Lower lobe of right lung (tissue), 2 donors: ENCODE measurements at regions not wholly inside any gene's neighbourhood (a gene's known extent, or its start where the extent isn't known, plus 50 kb on each side); places are given as distances from the start of the nearest gene placed in this dataset.

ENCODE experiments used
- ATAC-seq, 2 donors: fragments of 200-7000 bp; cut with Tn5 transposase; one replicate each; pipeline ENCODE4 v1.9.1; 2020 to 2022; ENCODE audit warnings: mild to moderate bottlenecking in 2 of 2, moderate library complexity in 2 of 2
- DNase-seq: peaks from one replicate; pipeline ENCODE4 v3.0.0-alpha.2; 2020
- H3K27ac ChIP-seq: fragments of 200-600 bp; one replicate; pipeline ENCODE4 v1.8.0; 2022
- H3K27me3 ChIP-seq: fragments of 200-600 bp; one replicate; pipeline ENCODE4 v1.8.0; 2022; ENCODE audit warnings: low read depth
- H3K36me3 ChIP-seq: fragments of 200-600 bp; one replicate; pipeline ENCODE4 v1.8.0; 2022; ENCODE audit warnings: mild to moderate bottlenecking
- H3K4me1 ChIP-seq: fragments of 200-600 bp; one replicate; pipeline ENCODE4 v1.8.0; 2022
- H3K4me3 ChIP-seq: fragments of 200-600 bp; one replicate; pipeline ENCODE4 v1.8.0; 2022; ENCODE audit warnings: mild to moderate bottlenecking
- H3K9me3 ChIP-seq: fragments of 200-600 bp; one replicate; pipeline ENCODE4 v1.8.0; 2022
- intact Hi-C: fragments of 100-400 bp; cut with DNase I; formaldehyde crosslinking; loops from one replicate; pipeline ENCODE4 v1.11.0; 2022
- TF ChIP-seq, protein P1 (sequence below): fragments of 200-600 bp; IDR thresholded peaks from one replicate; pipeline ENCODE4 v1.8.0; 2022; ENCODE audit warnings: antibody characterized with exemption, mild to moderate bottlenecking
- donor health status: DM: no; HTN: yes; CAD: no; lungs with severe emphysema.

DNA sequence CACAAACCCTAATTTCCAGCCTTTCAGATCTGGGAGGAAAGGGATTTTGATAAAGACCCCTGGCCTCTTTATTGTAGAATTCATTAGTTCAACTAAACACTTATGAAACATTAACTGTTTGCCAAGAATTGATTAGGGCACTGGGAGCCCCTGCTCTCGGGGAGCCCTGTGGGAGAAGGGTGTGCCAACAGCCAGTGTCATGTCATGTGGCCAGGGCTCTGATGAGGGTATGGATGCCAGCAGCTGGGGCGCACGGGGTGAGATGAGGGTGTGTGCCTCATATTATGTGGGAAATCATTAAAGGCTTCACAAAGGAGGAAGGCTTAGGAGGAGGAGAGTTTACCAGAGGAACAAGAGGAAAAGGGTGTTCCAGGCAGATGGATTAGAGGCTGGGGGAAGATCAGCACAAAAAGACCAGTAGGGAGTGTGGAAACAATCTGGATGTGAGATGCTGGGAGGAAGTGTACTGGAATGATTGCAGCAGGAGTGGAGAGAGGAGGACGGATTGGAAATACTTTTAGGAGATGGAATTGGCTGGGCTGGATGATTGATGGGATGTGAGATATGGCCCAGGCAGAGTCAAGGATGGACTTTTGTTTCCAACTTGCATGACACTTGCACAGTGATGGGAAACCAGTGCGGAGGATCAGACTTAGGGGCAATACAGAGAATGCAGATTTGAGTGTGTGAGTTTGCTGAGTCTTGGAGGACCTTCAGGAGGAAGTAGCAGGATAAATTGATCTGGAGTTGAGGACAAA is 137.8 kb downstream of the CSNK2A3 start:
- DNase-seq (no peak), ATAC-seq (no peak)
- Histone ChIP-seq H3K36me3 (no peaks in the 10 kb centered on the region), H3K4me3 (no peak overlapping the region), H3K4me1 (no peaks in the 10 kb centered on the region), H3K27me3 (no peaks in the 10 kb centered on the region), H3K9me3 (no peaks in the 10 kb centered on the region), H3K27ac (no peak overlapping the region)
- intact Hi-C loops = no loop called here
- TF ChIP-seq, protein P1, sequence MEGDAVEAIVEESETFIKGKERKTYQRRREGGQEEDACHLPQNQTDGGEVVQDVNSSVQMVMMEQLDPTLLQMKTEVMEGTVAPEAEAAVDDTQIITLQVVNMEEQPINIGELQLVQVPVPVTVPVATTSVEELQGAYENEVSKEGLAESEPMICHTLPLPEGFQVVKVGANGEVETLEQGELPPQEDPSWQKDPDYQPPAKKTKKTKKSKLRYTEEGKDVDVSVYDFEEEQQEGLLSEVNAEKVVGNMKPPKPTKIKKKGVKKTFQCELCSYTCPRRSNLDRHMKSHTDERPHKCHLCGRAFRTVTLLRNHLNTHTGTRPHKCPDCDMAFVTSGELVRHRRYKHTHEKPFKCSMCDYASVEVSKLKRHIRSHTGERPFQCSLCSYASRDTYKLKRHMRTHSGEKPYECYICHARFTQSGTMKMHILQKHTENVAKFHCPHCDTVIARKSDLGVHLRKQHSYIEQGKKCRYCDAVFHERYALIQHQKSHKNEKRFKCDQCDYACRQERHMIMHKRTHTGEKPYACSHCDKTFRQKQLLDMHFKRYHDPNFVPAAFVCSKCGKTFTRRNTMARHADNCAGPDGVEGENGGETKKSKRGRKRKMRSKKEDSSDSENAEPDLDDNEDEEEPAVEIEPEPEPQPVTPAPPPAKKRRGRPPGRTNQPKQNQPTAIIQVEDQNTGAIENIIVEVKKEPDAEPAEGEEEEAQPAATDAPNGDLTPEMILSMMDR = no peak

DNA sequence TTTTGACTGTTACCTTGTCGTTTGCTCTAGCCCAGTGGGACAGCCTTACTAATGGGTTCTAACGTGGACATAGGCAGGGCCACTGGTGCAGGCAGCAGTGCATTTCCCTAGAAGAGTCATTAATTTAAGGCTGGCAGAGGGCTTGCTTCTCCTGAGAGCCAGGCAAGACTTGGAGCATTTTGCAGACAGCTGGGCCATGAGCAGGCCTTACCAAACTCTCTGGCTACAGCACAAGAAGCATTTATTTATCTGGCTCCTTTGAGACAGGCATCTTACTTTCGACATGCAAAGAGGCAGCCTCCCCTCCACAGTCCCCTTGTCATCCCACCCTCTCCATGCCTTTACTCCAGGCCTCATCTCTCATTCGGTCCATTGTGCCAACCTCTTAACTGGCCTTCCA is 139.9 kb downstream of the CSNK2A3 start:
- ATAC-seq = no peak
- Histone ChIP-seq H3K4me3 (no peak overlapping the region), H3K36me3 (no peaks in the 10 kb centered on the region), H3K27ac (no peak overlapping the region), H3K9me3 (no peaks in the 10 kb centered on the region), H3K4me1 (no peaks in the 10 kb centered on the region), H3K27me3 (no peaks in the 10 kb centered on the region)
- TF ChIP-seq, protein P1 = no peak
- intact Hi-C loops = no loop called here
- DNase-seq = no peak

DNA sequence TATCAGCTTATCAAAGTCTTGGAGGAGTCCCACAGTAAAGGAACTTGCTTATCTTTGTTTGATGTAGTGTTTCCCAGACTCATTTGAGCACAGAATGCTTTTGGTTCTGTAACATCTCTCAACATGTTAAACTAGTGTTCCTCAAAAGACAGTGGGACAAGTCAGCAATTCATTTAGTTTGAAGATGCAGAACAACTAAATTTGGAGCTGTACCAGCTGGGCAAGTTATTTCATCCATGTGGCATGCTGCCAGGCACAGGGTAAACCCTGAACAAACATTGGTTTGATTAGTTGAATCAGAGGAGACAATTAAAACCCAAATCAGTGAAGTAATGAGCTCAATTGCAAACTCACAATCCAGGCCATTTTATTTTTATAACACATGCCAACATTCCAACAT is 141.2 kb downstream of the CSNK2A3 start:
- TF ChIP-seq, protein P1 = no peak
- Histone ChIP-seq H3K4me3 (no peak overlapping the region), H3K36me3 (no peaks in the 10 kb centered on the region), H3K27ac (no peak overlapping the region), H3K9me3 (no peaks in the 10 kb centered on the region), H3K4me1 (no peaks in the 10 kb centered on the region), H3K27me3 (no peaks in the 10 kb centered on the region)
- DNase-seq (no peak), ATAC-seq (no peak)
- intact Hi-C loops = no loop called here

DNA sequence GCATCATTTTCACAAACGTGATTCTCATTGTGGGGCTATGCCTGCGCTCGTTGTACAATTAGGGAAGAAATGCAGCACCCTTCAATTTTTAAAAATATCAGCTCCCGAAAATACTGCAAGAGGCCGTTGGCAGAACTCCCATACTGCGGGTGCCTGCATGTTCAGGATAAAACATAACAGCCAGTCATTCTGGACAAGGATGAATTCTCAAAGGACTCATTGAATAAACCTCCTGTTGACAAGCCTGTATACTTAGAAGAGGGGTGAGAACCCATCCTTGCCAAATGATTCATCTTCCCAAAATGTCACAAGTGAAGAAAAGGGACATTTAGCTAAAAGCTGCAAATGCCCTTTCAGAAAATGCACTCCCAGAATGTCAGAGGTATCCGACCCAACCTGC is 141.9 kb downstream of the CSNK2A3 start:
- intact Hi-C loops = no loop called here
- H3K27ac ChIP-seq = no peak overlapping the region
- ATAC-seq = no peak
- H3K9me3 ChIP-seq = no peaks in the 10 kb centered on the region
- H3K36me3 ChIP-seq = no peaks in the 10 kb centered on the region
- TF ChIP-seq, protein P1 = no peak
- H3K27me3 ChIP-seq = no peaks in the 10 kb centered on the region
- DNase-seq = no peak
- no peak overlapping the region for H3K4me3 ChIP-seq
- no peaks in the 10 kb centered on the region for H3K4me1 ChIP-seq

DNA sequence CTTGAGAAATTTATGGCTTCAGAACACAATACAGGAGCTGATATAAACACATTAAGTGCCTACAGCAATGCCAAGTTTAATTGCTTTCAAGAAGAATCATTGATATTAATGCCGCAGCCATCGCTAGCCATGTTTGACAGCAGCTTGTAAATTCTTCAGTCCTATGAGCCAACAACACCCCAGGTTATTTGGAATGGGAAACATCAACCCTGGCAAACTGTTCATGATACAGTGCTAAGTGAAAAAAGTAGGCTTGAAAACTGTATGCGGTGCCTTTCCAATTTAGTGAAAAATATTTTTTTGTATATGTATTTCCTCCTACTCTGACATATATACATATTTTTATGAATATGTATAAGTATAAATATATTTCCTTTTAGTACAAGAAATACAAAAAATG is 142.6 kb downstream of the CSNK2A3 start:
- intact Hi-C loops = no loop called here
- H3K27me3 ChIP-seq = no peaks in the 10 kb centered on the region
- no peaks in the 10 kb centered on the region for H3K9me3 ChIP-seq
- ATAC-seq (no peak), DNase-seq (no peak)
- no peaks in the 10 kb centered on the region for H3K36me3 ChIP-seq
- TF ChIP-seq, protein P1 = no peak
- H3K4me1 ChIP-seq = no peaks in the 10 kb centered on the region
- no peak overlapping the region for H3K4me3 ChIP-seq
- no peak overlapping the region for H3K27ac ChIP-seq
